ENCODE measurements at regions not wholly inside any gene's neighbourhood (a gene's known extent, or its start where the extent isn't known, plus 50 kb on each side); places are given as distances from the start of the nearest gene placed in this dataset.

DNA sequence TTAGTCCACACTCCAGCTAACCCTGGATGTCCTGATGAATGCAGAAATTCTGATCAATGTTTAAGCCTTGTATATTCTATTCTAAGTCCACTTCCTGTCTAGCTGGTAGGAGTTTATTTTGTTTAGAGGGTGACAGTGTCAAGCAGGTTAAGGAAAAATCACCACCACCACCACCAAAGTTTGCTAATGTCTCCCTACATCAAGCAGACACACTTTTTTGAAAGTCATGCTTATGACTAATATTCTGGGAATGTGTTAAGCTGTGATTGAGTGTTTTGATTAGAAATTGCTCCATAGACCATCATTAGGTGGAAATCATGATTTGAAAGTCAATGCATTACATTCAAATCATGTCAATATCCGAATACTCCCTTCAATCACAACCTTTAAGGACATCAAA lies 1530.1 kb downstream of the MAT2B start:
- POLR2A ChIA-PET: no interaction called here
- TF ChIP-seq POU2F2 (IDR thresholded peaks at IDR 0.05; ENCODE audit: borderline replicate concordance, low read depth, low read length) (no peak), ZZZ3 (IDR thresholded peaks at IDR 0.05; ENCODE audit: control insufficient read depth, insufficient read length, low read depth) (no peak), USF2 (IDR thresholded peaks at IDR 0.05; ENCODE audit: borderline replicate concordance, low read depth, low read length) (no peak), TCF12 (IDR thresholded peaks at IDR 0.05; ENCODE audit: low read depth, low read length) (no peak), ZBTB11 (CRISPR knock-in tag; IDR thresholded peaks at IDR 0.05) (no peak), REST (IDR thresholded peaks at IDR 0.05; ENCODE audit: low read depth, low read length) (no peak), ATF2 (IDR thresholded peaks at IDR 0.05; ENCODE audit: low read length) (no peak), SRF (IDR thresholded peaks at IDR 0.05; ENCODE audit: low read depth in 2 of 2, low read length in 2 of 2) (no peak)
- TF ChIP-seq, protein P1, sequence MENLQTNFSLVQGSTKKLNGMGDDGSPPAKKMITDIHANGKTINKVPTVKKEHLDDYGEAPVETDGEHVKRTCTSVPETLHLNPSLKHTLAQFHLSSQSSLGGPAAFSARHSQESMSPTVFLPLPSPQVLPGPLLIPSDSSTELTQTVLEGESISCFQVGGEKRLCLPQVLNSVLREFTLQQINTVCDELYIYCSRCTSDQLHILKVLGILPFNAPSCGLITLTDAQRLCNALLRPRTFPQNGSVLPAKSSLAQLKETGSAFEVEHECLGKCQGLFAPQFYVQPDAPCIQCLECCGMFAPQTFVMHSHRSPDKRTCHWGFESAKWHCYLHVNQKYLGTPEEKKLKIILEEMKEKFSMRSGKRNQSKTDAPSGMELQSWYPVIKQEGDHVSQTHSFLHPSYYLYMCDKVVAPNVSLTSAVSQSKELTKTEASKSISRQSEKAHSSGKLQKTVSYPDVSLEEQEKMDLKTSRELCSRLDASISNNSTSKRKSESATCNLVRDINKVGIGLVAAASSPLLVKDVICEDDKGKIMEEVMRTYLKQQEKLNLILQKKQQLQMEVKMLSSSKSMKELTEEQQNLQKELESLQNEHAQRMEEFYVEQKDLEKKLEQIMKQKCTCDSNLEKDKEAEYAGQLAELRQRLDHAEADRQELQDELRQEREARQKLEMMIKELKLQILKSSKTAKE (IDR thresholded peaks at IDR 0.05; ENCODE audit: low read depth, poor library complexity, severe bottlenecking): no peak
- Histone ChIP-seq H3K4me2 (ENCODE audit: control insufficient read depth, insufficient read depth) (no peak overlapping the region), H3K9ac (ENCODE audit: control insufficient read depth, insufficient read depth, low read length) (no peak overlapping the region), H3K27me3 (replicated peaks in 1 of 2; ENCODE audit: control insufficient read depth in 2 of 2, insufficient read depth in 2 of 2, low read length in 1 of 2) (no peaks in the 10 kb centered on the region; a peak in 1 of 4 replicates), H2AFZ (ENCODE audit: control insufficient read depth, low read depth, low read length) (no peak overlapping the region), H3K36me3 (ENCODE audit: control insufficient read depth in 2 of 2, insufficient read depth in 2 of 2, low read length in 1 of 2) (no peaks in the 10 kb centered on the region), H4K20me1 (ENCODE audit: control insufficient read depth, insufficient read depth) (no peaks in the 10 kb centered on the region), H3K79me2 (ENCODE audit: control insufficient read depth, insufficient read depth, low read length) (no peaks in the 10 kb centered on the region), H3K4me1 (ENCODE audit: control insufficient read depth, insufficient read depth, low read length) (no peaks in the 10 kb centered on the region), H3K27ac (ENCODE audit: control insufficient read depth, insufficient read depth) (no peak overlapping the region), H3K9me3 (replicated peaks; ENCODE audit: control insufficient read depth, insufficient read depth, low read length) (no peaks in the 10 kb centered on the region), H3K4me3 (no peak overlapping the region)
- intact Hi-C loops (cut with micrococcal nuclease; ENCODE audit: unreplicated experiment) (no loop called here), in situ Hi-C loops (cut with MboI) (no loop called here)
- RAD21 ChIA-PET (ENCODE audit: unreplicated experiment): no interaction called here
- SMC1A ChIA-PET (ENCODE audit: uncharacterized antibody, unreplicated experiment): interaction anchor here (0.6 to 1.6 kb wide), 3 partner anchors 9 to 148 kb away, joined by 3 read pairs; no protein-coding TSS in a partner anchor
- ATAC-seq: no peak
- FAIRE-seq: no peak
- DNase-seq (ENCODE audit: low read depth, low spot score): no peak
- BruUV-seq (replicated peaks): no TSS peak
- WGBS (ENCODE audit: insufficient coverage, insufficient replicate concordance, low lambda C conversion rate, missing lambda C conversion rate): 0% methylated on average over 1 of the region's 1 CpG
- CTCF ChIA-PET: interaction anchor here (1.1 kb wide), 1 partner anchor 105 kb away, joined by 3 read pairs; no protein-coding TSS in a partner anchor

All from GM12878 (cell line).